Central memory CD4-positive, alpha-beta T cell (primary cell): ENCODE measurements at regions not wholly inside any gene's neighbourhood (a gene's known extent, or its start where the extent isn't known, plus 50 kb on each side); places are given as distances from the start of the nearest gene placed in this dataset.

Experiments
- DNase-seq: peaks from one replicate; pipeline ENCODE4 v3.0.0; 2022

DNA sequence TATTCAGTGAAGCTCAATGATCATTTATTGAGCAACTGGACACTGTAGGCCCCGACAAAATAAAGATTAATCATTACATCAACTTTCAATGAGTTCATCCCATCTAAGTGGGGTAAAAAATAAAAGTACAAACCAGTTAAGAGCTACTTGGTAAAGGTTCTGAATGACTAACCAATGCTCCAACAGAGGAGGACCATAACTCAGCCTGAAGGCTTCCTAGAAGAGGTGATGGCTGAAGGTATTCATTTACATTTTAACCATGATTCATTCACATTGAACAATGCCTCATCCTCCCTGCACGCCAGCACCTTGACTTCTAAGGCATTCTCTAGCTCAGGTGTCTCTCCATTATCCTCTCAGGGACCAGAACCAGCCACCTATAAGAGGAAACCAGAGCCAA, 201.4 kb downstream of the ZNF462 start:
- no peak for DNase-seq

DNA sequence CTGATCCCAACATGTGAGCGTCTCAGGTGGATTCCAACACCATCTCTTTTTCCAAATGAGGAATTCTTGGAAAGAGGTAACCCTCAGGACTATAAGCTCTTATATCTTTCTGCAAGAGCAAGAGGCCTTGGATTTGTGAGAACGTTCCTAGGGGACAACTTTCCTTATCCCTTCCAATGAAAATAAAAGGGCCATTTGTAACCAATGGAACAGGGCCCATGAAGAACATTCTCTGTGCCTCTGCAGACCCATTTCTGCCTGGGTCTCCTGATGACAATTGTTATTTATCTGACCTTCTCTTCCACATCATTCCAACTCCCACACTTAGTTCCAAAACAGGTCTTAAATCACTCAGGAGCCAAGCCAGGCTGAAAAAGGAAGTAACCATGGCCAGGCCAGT, 202.6 kb downstream of the ZNF462 start:
- DNase-seq, result no peak

DNA sequence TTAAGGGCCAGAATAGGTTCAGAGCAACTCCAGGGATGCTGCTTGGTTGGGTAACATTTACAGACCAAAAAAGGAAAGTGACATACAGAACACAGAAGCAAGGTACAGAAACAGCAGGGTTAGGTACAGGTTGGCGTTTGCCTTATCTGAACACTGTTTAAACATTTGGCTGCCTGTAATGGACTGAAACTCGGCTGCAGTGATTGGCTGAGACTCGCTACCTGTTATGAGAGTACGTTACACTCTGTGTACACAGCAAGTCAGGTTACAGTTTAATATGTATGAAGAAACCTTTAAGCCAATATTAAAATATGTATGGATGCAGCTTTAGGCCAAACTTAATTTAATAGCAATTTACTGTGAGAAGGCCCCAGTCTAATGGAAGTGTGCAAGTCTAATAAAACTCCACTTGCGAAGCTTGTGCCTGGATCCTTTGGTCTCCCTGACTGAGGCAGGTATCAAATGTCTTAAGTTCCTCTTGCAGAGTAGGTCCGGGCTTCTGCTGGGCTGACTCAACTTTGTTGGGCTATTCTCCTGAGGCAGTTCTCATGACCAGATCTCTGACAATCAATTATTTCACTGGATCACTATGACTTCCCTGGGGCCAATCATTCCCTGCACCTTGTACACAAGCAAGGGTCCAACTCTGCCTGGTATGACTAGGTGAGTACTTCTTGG, 204.9 kb downstream of the ZNF462 start:
- DNase-seq, result no peak

DNA sequence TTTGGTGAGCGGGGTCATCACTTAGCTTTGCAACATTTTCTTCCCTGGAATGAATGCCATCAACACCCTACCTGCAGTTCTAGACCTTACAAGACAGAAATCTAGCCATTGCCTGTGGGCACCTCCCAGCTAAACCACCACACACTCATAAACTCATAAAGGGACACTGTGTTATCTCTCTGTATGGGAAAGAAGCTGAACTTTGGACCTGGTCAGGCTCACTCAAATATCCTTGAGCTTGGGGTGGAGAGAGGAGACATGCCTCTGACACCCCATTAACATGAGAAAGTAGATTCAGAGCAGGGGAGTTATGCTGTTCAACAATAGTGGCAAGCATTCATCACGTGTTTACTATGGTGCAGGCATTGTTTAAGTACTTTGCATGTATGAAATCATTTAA, 205.6 kb downstream of the ZNF462 start:
- DNase-seq, result no peak

DNA sequence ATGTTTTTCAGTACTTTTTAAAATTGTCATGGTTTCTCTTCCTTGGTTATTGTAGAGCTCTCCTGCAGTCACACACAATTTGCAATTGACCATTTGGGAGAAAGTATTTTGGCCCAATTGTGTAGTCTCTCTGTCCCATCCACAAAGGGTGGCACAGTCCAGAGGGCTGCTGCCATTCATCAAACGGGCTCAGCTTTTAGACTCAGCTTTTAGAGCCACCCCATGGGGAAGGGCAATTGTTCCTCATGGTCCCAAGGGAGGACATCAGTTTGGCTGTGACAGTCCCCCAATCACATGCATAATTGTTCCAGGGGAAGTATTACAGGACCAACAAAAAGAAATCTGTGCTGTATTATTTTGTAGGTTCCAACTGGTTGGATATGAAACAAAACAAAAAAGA, 207.6 kb downstream of the ZNF462 start:
- DNase-seq, result no peak

DNA sequence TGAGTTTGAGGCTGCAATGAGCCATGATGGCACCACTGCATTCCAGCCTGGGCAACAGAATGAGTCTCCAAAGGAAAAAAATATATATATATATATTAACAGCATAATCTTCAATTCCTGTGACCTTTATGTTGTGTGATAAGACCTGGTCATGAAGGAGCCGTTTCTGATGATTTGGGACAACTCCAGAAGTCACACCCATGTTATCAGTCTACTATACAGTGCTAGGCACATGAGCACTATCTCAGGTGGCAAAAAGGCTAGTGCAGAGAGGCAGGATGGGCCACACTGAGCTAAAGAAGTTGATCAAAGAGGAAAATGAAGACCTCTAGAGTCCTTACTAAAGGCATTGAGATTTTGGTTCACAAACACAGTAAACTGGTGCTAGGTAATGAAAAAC, 205.0 kb upstream of the RAD23B start:
- DNase-seq, result no peak

DNA sequence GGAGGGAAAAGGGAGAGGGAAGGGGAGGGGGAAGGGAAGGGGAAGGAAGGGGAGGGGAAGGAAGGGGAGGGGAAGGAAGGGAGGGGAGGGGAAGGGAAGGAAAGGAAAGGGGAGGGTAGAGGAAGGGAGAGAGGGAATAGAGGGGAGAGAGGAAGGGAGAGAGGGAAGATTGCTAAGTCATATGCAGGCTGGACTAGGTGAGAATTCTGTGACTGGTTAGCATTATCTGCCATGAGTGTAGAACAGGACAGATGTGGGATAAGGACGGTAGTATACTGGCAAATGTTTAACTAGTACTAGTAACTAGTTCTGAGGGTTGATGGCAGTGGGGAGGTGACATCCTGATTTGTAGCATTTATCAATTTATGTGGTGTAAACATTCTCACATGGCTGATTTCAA, 203.5 kb upstream of the RAD23B start:
- DNase-seq, result no peak

DNA sequence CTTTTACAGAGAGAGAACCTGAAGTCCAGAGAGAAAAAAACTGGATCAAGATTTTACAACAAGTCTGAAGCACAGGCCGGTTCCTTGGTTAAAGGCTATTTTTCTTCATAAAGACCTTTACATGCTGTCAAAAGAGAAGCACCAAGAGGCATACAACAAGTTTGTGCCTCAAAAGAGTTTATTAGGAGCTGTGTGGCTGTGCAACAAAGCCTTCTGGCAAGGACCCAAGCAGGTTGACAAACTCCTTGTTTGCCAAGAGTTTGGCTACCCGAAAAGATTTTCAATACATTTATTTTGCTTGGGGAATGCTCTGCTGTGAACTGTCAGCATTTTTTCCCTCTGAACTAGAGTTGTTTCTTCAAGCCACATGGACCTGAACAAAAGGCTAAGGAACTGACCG, 202.9 kb upstream of the RAD23B start:
- no peak for DNase-seq

DNA sequence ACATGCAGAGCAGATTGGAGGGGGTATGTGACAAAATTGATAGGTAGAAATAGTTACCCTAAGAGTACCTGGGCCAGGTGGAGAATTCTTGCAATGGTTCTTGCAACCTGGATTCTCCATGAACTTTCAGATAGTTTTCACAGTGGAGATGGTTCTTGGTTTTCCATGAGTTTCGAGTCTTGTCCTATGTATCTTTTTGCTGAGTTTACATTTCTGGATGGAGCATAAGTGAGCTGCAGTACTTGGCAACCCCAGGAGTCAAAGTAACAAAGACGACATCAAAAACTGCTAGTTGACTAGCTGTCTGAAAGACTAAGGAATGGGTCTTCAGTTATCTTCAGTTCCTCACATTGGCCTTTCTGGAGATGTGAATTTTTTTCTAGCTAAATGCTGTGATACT, 196.6 kb upstream of the RAD23B start:
- no peak for DNase-seq

DNA sequence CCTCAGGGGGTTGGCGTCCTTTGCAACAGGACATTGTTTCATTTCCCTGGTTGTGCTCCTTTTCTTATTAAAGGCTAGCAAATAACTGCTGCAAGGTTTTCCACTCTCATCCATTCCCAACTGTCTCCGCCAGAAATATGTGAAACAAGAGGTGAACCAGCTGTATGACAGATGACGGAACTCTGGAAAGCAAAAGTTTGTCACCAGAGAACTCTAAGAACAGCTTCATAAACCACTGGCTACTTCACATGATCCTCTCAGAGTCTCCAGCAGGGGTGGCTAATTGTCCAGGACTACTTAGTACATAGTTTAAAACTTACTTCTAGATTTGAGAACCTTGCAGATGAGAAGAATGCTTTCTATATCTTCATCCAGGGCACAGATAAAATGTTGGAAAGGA, 195.9 kb upstream of the RAD23B start:
- no peak for DNase-seq

DNA sequence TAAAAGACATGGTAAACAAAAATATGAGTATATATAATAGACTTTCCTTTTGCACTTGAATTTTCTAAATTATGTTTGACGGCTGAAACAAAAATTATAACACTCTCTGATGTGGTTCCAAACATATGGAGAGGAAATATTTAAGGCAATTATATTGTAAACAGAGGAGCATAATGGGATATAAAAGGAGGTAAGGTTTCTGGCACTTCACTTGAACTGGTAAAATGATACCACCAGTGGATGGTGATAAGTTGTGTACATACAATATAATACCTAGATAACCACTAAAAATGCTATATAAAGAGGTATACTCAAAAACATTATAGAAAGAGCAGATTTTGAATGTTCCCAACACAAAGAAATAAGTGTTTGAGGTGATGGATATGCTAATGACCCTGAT, 192.9 kb upstream of the RAD23B start:
- no peak for DNase-seq

DNA sequence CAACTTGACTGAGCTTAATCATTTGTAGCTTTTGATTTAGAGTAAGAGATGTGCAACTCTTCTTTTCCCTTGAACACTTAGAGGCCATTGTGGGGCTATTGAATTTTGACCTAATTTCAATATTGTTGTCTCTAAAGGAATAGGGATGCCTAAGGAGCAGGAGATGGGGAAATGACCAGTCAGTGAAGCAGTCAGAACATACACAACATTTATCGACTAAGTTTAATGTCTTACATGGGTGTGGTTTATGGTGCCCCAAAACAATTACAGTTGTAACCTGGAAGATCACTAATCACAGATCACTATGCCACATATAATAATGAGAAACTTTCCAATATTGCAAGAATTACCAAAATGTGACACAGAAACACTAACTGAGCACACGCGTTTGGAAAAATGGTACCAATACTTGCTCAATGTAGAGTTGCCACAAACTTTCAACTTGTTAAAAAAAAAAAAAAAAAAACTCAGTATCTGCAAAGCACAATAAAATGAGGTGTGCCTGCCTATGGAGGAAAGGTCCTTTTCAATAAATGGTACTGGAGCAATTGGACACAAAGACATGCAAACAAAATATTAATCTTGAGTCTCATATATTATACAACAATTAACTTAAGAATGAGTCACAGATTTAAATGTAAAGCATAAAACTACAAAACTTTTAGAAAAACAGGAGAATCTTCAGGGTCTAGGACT, 189.6 kb upstream of the RAD23B start:
- no peak for DNase-seq

DNA sequence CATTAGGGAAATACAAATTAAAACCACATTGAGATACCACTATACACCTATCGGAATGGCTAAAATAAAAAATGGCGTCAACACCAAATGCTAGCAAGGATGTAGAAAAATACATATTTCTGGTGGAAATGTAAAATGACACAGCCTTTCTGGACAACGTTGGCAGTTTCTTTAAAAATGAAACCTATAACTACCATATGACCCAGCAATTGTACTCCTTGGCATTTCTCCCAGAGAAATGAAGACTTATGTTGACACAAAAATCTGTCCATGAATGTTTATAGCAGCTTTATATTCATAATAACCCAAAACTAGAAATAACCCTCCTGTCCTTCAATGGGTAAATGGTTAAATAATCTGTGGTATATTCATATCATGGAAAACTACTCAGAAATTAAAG, 188.7 kb upstream of the RAD23B start:
- DNase-seq, result no peak

DNA sequence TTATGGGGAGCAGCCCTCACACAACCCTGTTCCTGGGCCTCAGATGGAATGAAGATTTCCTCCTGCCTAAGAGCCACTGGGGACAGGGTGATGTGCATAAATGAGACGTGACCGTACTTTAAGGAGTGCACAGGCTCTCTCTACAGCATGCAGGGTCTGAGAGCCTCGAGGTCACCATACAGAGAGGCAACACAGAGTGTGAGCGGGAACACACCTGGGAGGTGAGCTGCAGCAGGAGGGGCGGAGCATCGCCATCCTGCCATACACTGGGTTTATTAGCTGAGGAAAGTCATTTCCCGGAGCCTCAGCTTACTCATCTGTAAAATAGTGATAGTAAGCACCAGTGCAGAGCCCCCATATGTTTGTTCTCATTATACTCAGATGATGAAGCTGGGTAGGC, 182.5 kb upstream of the RAD23B start:
- DNase-seq, result no peak

DNA sequence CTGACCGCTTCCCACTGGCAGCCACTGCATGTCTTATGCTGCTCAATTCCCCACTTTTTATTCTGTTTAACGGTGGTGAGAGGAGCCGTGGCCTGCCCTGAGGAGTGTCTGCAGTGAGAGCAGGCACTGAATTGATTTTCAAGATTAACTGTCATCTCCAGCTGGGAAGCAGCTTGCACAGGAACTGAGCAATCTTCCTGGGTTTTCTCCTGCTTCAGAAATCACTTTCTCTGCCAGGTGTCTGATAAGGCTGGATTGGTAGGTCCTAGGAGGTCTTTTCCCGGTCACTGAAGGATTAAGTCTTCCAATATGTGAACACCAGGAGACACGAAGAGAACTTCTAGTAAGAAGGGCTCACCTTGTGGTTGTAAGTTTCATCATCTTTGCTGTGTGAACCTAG, 181.1 kb upstream of the RAD23B start:
- DNase-seq, result no peak

DNA sequence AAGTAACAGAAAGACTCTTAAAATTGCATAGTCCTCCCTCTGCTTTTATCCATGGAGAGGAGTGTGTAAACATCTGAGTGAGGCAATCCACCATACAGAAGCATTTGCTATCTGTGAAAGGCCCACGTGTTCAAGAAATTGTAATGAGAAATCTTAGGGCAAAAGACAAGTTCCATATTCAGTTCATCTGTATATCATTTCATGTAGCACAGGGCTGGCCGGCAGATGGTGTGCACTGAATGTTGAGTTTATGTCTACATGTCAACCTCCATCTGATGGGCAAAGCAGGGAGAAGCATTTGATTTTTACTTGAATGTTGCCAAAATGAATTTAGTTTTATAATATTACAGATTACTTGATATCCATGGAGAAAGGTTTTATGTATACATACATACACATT, 179.5 kb upstream of the RAD23B start:
- DNase-seq, result no peak

DNA sequence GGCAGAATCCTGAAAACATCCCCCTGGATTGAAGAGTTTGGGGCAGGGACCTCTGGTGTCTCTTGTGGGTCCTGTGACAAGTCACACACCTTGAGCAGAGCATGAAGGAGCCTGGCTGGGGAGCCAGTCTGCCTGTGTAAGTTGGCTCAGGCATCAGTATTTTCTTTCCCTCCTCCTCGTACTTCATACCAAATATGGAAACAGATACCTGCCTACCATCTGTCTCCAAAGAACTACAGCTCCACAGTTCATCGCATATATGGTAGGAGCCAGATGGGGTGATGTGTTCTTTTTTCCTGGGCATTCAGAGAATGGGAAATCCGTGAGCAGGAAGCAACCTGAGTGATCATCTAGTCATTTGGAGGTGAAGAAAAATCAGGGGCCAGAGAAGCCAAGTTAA, 177.3 kb upstream of the RAD23B start:
- no peak for DNase-seq

DNA sequence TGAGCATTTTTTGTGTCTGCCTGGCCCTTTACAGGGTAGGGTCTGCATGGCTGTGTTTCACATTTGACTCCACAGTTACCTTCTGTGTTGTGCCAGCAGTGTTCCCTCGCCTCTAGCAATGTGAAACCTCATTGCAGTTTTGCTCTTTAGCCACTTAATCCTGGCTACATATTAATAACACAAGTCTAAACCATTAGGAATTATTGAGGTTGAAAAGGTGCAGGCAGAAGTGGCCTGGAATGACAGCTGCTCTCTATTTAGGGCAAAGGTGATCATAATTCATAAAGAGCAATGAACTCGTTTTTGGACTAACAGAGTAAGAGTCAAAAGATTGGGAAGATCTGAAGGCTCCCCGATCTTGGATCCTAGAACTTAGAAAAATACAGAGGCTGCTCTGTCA, 176.7 kb upstream of the RAD23B start:
- DNase-seq, result no peak

DNA sequence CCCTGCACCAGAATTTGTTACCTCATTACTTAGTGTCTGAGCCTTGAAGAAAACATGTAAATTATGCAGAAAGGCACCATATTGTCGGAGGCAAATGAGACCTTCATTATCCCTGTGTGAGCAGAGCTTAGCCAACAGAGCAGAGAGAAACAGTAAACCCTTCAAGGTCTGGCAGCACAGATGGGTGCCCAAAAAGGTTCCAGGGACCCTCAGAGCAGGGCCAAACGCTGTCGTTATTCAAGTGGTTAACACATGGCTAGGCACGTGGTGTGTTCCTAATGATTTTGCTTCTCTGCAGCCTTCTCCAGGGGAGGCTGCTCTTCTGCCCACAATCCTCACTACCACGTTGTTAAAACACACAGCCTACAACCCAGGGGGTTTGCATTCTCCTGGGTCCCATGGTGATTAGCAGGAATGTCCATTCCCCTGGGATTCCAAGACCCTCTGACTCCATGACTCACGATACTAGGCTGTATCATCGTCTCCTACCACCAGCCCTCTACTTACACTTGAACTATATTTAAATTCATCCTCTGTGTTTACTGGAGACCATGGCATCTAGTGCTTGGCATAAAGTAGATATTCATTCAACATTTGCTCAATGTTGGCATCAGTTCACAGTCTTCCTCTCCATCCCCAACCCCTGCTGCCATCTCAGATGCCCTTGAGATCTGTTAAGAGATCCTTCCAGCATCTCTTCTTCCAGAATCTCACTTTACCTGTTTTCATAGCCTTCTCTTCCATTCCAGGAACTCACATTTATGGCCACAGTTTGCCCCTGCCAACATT, 174.5 kb upstream of the RAD23B start:
- no peak for DNase-seq

DNA sequence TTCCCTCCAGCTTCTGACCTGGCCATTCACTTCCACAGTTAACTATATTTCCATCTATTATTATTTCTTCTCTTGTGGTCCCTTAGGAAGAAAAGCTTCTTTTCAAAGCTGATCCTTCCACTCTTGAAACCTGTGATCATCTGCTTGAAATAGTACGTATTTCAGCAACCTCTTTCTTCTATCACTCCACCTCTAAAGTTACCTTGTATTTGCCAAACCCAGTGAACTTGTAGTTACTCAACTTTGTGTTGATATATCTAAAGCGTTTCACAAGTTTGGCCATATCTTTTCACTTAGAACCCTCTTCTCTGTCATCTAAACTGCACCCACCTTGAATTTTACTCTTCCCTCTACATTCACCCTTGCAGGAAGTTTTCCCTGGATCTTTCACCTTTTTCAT, 173.8 kb upstream of the RAD23B start:
- no peak for DNase-seq

DNA sequence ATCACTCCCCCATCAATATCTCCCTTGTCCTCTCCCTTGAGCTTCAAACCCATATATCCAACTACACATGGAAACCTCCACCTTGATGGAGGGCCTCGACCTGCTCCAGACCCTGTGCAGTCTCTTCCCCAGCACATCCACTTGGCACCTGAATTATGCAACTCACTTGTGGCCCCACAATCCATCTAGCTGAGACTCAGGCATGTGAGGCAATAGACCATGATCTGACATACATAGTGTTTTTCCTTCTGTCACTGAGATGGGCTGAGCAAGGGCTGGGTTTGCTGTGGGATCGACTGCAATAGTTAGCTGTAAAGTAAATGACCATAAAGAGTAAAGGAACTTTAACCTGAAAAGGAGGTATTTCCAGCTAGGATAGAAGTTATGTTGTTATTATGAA, 172.9 kb upstream of the RAD23B start:
- DNase-seq, result no peak

DNA sequence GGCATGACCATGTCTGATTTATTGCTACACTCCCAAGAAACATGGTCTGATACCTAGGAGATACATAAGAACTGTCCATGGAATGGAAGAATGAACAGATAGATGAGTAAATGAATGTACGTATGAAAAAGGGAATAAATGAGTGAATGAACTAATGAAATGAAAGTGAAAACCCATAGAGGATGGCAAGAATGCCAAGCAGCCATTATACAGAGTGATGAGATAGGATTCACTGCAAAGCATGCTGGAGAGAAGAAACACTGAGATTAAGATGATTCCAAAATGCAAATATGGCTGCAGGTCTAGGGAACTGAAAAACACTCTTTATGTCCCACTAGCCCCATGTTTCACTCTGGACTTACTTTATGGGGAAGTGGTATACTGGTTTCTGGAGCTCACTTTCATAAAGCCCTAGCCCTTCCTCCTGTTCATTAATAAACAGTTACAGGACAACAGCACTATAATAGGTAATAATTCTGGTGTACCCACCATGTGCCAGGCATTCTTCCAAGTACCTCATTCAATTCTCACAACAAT, 170.3 kb upstream of the RAD23B start:
- no peak for DNase-seq

DNA sequence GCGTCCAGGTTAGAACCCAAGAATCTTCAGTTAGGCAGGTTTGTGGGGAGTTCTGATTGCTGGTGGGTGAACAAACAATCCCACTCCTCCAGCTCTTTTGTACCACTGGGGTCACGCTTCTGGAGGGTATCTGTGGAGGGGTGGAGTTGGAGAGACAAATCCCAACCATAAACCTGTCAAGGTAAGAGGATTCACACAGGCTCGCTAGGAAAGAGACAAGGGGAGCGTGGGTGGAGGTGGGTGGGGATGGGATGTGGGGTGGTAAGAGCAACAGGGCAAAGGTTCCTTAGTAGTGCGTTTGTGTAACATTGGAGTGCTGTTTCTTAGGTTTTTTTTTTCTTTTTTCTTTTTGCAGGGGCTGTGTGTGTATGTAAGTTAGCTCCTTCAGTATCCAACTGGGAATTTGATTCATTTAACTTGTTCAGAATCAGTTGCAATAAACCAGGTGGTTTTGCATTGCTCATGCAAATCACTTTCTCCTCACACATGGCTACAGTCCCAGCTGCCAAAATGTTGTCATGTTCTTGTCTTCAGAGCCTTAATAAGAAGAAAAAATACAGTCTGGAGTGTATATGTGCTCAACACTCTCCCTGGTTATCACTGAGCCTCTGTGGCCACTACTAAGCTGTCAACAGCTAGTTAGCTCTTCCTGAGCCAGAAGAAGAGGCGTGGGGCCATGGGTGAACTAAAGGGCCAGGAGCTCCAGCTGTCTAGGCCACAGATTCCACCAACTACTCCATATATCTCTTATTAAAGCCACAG, 164.0 kb upstream of the RAD23B start:
- DNase-seq, result no peak
